ENCODE measurements at regions not wholly inside any gene's neighbourhood (a gene's known extent, or its start where the extent isn't known, plus 50 kb on each side); places are given as distances from the start of the nearest gene placed in this dataset.

DNA sequence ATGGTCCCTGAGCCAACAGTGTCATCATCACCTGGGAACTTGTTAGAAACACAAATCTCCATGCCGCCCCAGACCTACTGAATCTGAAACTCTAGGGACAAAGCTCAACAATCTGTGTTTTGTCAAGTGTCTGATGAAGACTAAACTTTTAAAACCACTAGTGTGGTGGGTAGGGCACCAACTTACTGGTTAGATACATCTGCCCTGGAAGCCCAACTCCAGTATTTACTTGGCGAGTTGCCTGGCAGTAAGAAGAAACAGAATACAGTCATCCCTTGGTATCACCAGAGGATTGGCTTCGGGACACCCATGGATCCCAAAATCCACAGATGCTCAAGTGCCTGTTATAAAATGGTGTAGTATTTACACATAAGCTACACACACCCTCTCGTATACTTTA is 367.9 kb upstream of the DUSP10 start:
- no peak for TF ChIP-seq EZH2phosphoT487 (IDR thresholded peaks at IDR 0.05; ENCODE audit: insufficient read depth, low read depth)
- TF ChIP-seq EZH2 (IDR thresholded peaks at IDR 0.05; ENCODE audit: insufficient read depth, poor library complexity, severe bottlenecking): no peak

Measured in GM23248 (cell line).